Hepatocyte (in vitro differentiated cells): ENCODE measurements at regions not wholly inside any gene's neighbourhood (a gene's known extent, or its start where the extent isn't known, plus 50 kb on each side); places are given as distances from the start of the nearest gene placed in this dataset.

Experiments
- EZH2 ChIP-seq: fragments of 200-600 bp; sonication (generic); IDR thresholded peaks from 2 replicates; pipeline ENCODE4 v1.6.1; 2016; ENCODE audit warnings: antibody characterized with exemption, mild to moderate bottlenecking, borderline replicate concordance
- EZH2phosphoT487 ChIP-seq: fragments of 200-600 bp; sonication (generic); IDR thresholded peaks from one replicate; pipeline ENCODE4 v1.6.1; 2018; ENCODE audit warnings: antibody characterized with exemption, mild to moderate bottlenecking, low read depth, moderate library complexity; ENCODE audit not compliant: unreplicated experiment, severe bottlenecking
- TF ChIP-seq, protein P1 (sequence below): fragments of 200-600 bp; sonication (generic); IDR thresholded peaks from 2 replicates; pipeline ENCODE4 v1.5.1; 2016; ENCODE audit warnings: antibody characterized with exemption, mild to moderate bottlenecking; ENCODE audit not compliant: poor library complexity

DNA sequence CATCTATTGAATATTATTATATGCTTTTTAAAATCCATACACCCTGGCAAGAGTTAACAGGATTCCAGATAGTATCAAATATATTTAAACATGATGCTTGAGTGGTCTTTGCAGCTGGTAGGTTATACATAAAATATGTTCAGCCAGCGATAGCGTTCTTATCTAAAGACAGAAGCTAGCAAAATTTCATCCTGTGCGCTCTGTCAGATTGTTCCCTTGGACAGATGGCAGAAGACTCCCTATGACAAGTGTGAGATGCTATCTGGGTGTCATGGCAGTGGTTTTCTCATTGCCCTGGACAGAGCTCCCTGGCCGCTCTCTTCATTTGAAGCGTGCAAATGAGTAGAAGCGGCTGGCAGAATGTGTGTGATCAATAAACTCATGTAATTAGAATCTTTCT lies 175.2 kb upstream of the SOX14 start:
- TF ChIP-seq EZH2phosphoT487 = no peak
- TF ChIP-seq, protein P1, sequence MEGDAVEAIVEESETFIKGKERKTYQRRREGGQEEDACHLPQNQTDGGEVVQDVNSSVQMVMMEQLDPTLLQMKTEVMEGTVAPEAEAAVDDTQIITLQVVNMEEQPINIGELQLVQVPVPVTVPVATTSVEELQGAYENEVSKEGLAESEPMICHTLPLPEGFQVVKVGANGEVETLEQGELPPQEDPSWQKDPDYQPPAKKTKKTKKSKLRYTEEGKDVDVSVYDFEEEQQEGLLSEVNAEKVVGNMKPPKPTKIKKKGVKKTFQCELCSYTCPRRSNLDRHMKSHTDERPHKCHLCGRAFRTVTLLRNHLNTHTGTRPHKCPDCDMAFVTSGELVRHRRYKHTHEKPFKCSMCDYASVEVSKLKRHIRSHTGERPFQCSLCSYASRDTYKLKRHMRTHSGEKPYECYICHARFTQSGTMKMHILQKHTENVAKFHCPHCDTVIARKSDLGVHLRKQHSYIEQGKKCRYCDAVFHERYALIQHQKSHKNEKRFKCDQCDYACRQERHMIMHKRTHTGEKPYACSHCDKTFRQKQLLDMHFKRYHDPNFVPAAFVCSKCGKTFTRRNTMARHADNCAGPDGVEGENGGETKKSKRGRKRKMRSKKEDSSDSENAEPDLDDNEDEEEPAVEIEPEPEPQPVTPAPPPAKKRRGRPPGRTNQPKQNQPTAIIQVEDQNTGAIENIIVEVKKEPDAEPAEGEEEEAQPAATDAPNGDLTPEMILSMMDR = no peak
- TF ChIP-seq EZH2 = no peak
